Right kidney (tissue), 1 donor: ENCODE measurements at regions not wholly inside any gene's neighbourhood (a gene's known extent, or its start where the extent isn't known, plus 50 kb on each side); places are given as distances from the start of the nearest gene placed in this dataset.

Experiments used
- DNase-seq: peaks from one replicate; pipeline ENCODE4 v3.0.0-alpha.2; 2016

DNA sequence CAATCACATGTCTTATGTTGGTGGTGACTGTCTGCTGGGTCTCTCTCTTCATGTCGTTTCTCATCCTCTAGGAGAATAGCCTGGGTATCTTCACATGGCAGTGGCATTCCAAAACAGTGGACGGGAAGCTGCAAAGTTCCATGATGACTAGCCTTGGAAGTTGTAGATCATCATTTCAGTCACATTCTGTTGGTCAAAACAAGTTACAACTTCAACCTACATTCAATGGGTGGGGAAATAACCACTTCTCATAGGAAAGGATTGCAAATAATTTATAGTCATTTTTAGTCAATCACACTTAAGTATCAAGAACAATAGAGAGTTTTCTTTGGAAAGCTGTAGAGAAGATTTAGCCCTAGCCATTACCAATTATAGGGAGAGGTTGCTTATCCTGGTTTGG is 395.0 kb upstream of the CDH2 start:
- no peak for DNase-seq

DNA sequence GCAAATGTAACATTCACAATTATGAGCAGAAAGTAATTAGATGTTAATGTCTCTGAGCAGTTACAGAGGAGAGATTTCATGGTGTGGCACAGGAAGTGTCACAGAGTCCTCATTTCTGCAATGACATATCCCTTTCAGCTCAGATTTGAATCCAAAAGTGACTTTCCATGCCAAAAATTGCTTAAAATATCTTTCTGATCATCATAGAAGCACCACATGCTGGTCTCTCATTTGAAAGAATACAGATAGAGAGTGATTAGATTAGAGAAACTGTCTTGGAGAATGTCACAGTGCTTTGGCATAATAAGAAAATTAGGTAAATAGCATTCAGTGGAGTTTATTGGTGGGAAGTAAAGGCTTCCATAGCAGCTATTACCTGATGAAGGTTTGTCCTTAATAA is 383.4 kb upstream of the CDH2 start:
- no peak for DNase-seq

DNA sequence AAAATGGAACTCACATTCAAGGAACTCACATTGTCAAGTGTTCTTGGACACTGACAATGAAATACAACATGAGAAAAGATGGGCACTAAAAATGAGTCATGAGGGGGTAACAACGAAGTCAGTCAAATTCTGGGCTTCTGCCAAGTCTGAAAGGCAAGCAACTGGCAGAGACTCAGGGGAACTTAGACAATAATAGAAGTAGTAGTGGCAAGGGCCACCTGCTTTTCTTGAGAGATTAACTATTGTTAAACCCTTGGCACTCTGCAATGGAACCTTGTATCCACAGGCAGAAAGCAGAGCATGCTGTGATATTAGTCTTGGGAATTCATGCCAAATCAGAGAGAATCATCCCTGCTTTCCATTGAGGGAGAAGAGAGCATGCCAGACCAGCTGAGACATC is 382.6 kb upstream of the CDH2 start:
- DNase-seq: no peak

DNA sequence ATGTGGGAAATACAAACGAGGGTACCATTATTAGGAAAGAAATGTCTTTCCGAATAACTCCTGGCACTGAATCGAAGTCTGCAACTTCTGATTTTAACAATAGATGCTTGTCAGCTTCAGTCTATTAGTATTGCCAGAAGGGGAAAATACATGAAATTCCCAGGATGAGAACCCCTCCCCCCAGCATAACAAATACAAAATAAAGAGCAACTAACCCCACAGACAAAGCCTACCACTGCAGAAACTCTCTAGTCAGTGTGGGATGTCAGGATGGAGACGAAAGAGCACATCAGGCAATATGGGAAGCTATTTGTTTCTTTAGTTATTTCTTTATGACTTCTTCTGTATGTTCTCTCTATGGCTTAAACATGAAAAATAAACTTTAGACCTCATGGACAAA is 365.0 kb upstream of the CDH2 start:
- DNase-seq: no peak

DNA sequence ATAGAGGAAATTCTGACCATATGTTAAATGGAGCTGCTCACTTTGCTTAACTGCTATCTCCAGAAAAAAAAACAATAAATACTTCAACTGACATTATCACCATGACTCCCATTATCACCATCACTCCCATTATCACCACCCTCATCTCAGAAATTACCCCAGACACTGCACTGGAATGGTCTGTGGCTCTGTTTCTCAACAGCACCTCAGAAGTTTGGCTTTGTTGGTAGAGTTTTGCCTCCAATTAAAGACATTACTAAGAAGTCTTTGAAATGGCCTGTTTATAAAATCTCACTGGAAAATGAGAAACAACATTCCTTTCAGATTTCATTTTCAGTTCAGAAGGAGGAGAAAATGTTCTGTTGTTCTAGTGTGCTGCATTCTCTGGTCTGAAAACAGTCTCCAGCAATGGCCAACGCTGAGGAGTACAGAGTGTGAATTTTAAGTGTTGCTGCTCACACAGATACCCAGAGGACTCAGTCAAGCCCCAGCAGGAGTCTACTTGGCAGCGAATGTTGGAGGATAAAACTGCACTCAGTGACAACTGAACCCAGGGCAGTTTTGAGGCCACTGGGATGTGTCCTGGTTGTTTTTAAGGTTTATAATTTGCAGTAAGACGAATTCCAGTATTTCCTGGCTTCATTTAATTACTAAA is 364.5 kb upstream of the CDH2 start:
- DNase-seq: no peak

DNA sequence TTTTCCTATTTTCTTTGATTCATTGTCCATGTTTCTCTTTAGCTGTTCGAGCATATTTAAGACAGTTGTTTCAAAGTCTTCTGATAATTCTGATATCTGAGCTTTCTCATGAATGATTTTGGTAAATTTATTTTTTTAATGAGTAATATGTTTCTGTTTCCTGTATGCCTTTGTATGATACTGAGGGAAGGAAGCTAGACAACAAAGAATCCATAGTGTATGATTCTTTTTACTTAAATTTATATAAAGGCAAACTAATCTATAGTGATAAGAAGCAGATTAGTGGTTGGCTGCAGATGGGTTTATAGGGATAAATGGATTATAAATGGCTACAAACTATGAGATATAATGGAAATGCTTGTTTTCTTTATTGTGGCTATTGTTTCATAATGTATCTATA is 352.7 kb upstream of the CDH2 start:
- DNase-seq: no peak

DNA sequence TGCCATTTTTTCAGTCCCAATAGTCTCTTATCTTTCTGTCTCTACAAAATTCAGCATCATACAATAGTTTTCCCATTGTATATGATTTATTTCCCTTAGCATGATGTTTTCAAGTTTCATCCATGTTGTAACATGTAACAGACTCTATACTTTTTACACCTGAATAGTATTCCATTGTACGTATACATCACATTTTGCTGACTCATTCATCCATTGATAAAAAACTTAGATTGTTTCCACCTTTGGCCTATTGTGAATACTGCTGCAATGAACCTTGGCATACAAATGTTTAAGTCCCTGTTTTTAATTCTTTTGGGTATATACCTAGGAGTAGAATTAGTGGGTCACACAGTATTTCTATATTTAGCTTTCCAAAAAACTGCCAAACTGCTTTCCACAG is 349.3 kb upstream of the CDH2 start:
- no peak for DNase-seq

DNA sequence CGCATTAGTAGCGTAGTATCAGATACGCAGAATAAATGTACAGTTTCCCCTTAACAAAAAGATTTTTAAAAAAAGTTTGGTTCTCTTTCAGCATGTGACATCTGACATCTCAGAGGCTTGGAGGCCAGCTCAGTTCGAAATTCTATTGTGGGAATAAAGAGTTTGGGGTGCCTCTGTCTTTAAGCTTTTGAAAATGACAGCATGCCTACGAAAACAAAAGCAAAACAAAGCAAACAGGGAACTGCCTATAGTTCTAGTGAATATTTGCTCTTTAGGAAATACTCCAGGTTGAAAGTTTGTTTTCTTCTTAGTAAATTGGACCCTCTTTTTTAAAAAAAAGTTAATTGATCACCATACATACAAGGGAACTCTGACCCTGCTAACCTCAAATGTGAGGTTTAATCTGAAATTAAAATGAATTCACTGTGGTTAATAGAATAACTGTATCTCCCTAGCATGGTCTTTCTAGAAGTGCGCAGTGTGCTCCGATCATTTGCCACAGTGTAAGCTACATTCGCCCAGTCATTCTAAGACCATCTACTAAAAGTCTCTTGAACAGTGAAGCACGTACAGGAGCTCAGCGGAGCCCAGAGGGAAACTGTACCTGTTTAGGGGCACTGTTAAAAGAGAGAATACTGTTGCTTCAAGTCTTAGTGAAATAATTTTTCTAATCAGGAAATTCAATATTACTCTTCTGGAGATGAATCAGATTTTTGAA is 347.0 kb upstream of the CDH2 start:
- DNase-seq: no peak

DNA sequence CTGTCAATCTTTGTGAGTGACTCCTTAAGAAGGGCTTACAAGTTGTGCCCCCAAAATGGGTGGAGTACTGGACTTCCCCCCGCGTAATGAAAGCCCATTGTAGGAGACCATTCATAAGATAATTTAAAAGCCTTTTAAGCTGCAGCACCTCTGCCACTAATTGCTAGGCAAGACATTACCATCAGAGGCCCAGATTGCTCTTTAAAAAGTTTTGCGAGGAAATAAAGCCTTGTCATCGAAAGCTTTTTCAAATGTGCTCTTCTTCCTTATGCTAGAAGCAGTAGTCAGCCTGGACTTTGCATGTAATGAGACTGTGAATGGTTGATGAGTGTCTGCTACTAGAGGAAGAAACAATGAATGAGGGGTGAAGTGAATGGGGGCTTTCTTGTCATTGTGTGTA is 345.3 kb upstream of the CDH2 start:
- DNase-seq: no peak

DNA sequence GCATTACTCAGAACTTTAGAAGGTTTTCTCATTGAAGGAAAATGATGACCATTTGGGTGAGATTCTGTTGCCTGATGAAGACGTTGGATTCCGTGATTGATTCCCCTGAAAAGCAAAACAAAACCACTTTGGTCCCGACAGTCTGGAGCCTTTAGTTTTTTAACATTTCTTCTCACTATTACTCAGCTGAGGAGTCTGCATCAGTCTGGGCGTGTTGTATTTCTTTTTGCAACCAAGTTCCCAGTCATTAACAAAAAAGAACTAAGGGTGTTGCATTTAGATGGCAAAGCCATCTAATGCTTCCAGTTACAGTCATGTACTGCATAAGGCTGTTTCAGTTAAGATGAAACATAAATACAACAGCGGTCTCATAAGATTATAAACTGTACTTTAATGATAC is 343.1 kb upstream of the CDH2 start:
- no peak for DNase-seq

DNA sequence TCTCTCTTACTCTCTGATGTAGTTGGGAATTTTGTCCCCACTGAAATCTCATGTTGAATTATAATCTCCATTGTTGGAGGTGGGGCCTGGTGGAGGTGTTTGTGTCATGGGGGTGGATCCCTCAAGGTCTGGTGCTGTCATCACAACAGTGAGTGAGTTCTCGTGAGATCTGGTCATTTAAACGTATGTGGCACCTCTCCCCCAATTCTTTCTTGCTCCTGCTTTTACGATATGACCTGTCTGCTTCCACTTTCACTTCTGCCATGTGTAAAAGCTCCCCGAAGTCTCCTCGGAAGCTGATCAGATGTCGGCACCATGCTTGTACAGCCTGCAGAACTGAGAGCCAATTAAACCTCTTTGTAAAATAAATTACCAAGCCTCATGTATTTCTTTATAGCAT is 337.8 kb upstream of the CDH2 start:
- DNase-seq: no peak

DNA sequence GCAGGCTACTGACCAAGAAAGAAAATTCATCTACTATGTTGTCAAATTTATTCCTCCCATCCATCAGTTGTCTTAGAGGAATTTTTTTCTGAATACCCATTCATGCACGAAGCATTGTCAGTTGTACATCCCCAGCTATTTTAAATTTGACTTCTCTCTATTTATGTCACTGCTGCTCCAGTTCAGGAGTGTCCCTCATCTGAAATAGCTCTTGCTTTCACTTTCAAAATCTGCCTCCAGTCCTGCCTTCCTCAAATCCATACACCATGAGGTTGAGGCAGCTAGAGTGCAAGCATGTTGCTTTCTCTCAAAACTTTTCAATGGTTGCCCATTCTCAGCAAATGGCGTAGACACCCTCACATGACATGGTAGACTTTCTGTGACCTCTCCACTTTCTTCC is 335.4 kb upstream of the CDH2 start:
- no peak for DNase-seq

DNA sequence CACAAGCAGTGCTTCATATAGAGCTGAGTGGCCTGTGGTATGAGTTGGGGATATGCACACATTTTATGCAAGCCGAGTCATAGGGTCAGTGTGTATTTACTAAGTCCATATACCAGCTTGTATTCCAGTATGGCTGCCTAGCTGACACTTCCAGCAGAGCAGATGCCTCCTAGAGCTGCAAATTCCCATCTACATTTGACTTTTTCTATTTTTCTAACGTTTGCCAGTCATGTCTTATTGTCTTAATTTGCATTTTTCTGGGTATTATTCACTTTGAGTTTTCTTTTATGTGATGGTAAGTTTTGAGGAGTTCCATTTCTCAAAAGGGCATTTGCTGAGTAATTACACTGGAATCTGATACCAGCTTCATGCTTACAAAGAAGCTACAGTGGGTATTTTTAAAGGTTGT is 334.5 kb upstream of the CDH2 start:
- DNase-seq: no peak

DNA sequence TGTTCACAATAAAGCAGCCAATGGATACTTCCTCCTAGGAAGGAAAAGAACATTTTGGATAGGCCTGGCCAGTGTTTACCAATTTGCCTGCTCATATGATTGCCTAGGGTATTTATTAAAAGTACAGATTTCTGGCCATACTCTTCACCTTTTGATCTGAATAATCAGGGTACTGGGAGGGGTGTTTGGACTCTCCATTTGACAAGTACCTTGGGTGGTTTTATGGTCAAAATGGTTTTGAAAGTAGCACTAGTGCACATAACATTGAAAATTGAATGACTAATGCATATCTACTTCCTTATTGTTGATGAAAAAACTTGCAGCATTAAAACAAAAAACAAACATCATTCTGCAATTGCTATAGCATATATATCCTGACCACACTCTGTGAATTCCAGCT is 333.3 kb upstream of the CDH2 start:
- DNase-seq: no peak

DNA sequence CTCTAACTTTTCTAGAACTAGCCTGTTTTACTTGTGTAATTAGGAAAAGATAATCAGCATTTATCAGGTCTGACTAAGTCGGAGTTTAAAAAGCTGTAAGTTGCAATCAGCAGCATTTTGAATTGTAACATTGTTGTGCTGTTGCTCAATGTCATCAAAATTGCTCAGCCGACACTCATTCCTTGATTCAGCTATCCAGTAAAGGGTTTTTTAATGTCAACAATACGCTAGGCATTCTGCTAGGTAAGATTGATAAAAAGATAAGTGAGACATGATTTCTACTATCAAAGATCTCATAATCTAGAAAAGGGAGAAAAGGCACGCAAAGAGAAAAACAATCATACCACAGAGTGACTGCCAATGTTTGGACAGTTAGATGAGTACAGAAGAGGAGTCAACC is 327.1 kb upstream of the CDH2 start:
- no peak for DNase-seq

DNA sequence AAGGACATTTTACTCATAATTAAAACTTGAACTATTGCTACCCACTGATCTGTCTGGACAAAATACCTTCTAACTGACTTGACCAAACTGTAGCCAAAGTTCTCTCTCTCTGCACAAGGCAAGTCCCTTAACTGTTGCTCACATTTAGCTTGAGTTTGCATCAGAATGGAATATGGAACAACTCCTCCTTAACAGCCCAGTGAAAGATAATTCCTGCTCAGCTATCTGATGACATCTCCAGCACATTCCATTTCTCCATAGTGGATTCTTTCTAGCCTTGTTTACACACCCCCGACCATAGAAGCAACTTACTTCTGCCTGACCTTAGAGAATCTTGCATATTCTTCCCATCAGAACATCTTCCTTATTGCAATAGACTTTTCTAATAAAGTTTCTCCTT is 317.2 kb upstream of the CDH2 start:
- DNase-seq: no peak

DNA sequence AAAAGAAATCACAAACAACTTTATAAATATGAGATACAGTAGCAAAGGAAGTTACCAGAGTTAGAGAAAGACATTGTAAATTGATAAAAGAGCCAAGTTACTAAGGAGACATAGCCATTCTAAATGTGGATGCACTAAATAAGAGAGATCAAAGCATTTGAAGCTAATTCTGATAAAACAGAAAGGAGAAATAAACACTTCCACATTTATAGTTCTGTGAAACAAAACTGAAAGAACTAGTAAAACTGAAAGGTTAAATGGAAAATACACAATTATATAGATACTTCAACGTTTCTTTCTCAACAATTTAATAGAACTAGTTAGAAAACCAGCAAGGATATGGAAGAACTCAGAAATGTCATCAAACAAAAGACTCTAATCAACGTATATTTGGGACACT is 309.0 kb upstream of the CDH2 start:
- DNase-seq: no peak

DNA sequence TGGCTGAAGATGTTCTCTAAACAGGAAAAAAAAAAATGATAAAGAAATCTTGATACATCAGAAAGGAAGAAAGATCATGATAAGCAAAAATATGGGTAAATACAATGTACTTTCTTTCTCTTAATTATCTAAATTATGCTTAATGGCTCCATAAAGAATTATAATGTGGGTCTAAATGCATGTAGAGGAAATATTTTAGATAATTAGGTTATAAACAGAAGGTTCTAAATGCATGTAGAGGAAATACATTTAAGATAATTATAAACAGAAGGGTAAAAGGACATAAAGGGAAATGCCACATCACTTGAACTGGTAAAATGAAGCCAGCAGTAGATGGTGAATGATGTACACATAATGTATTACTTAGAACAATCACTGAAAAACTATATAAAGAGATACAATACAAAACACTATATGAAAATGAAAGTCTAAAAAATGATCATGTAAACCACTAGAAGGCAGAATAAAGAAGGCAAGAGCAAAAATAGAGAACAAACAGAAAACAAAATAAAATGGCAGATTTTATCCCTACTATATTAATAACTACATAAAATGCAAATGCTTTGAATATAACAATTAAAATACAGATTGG is 308.4 kb upstream of the CDH2 start:
- no peak for DNase-seq

DNA sequence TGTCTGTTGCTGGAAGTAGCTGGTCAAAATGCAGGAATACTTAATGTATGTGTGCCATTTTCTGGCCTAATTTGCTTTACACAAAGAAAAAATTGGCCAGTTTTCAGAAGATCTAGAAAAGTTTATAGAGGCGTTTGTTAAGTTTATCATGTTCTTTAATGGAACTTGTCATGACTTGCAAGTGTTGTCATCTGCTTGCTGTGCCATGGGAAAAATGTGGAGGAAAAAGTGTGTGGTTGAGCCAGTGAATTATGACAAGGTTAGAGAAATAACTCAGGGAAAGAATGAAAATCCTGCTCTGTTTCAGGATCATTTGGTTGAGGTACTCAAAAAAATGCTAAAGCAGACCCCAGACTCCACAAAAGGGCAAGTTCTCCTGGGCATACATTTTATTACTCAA is 301.6 kb upstream of the CDH2 start:
- no peak for DNase-seq

DNA sequence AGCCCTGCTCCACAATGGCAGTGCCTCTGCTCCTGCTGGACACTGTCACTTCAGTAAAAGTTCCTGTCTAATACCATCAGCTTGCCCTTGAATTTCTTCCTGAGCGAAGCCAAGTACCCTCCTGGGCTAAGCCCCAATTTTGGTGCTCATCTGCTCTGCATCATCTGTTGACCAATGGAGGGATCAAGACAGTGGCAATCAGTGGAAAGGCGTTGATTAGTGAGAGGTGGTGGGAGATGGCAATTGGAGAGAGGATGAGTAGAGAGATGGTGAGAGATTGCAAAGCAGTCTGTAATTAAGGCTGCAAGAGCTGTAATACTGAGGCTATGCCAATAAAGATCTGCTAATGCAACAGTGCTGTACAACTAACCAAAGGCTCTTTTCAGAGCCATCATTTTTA is 299.4 kb upstream of the CDH2 start:
- no peak for DNase-seq

DNA sequence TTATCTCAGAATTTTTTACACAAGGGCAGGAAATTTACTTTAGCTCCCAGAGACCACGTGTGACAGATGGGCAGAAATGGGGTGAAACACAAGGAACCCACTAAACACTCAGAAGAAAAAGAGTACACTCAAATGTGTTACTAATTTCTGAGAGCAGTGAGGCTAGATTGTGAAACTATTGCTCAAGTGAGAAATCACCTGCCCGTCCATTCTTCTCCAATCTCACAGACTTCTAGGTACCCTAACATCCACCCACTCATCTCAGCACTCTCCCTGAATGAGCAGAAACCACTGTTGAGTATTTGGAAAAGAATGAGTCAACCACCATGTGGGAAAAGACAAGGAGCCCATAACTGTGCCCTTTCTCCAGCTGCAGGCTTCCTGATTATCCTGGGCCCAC is 293.0 kb upstream of the CDH2 start:
- DNase-seq: no peak

DNA sequence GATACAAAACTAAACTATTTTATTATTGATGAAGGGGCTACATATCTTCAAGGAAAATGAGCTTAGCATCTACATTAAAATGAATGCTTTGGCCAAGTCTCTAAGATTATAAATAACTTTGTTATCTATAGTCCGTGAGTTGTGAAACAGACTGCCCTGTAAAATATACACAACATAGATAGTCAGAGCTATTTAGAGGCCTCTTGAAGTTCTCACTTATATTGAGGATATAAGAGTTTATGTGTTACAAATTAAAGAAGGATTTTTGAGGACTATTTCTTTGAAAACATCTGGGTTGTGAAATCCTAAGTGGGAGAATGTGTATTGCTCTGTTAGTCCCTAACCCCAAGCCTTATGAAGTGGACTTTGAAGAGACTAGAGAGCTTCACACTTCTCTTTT is 292.0 kb upstream of the CDH2 start:
- no peak for DNase-seq

DNA sequence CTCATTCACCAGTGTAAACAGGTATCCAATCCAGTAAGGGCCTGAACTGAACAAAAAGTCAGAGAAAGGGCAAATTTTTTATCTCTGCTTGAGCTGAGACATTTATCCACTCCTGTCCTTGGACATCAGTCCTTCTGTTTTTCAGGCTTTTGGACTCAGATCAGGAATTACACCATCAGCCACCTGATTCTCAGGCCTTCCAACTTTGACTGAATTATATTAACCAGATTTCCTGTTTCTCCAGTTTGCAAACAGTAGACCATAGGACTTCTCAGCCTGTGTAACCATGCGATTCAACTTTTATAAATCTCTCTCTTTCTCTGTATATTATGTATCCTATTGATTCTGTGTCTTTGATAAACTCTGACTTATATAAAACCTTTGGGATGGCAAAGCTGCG is 289.3 kb upstream of the CDH2 start:
- DNase-seq: no peak

DNA sequence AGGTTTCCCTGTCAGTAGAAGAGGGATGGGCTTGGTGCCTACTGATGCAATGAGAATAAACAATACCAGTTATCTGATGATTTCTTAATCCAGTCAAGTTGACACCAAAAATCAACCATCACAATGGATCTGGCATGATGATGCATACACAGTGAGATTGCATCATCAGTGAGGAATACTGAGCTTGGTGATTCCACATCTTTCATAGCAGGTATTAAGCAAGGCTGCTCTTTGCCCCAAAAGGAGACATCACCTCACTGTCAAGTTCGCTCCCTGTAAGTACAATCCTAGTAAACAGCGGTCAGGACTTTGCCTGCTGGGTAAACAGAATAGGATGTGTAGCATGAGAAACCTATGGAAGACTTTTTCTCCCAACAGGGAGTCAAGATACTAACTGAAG is 282.7 kb upstream of the CDH2 start:
- DNase-seq: no peak
